ENCODE measurements at regions not wholly inside any gene's neighbourhood (a gene's known extent, or its start where the extent isn't known, plus 50 kb on each side); places are given as distances from the start of the nearest gene placed in this dataset.

GRCh38 chr6:24009319-24009718 lies 116.7 kb upstream of the NRSN1 start:
- Mint-ChIP-seq H3K4me1 (no peaks in the 10 kb centered on the region), H3K9me3 (peaks cover 8% of the 10 kb centered on the region), H3K27ac (no peak overlapping the region), H3K27me3 (no peaks in the 10 kb centered on the region), H3K4me3 (no peak overlapping the region), H3K36me3 (no peaks in the 10 kb centered on the region)
- ATAC-seq = no peak

GRCh38 chr6:24010133-24010532 lies 115.9 kb upstream of the NRSN1 start:
- Mint-ChIP-seq H3K4me1 (no peaks in the 10 kb centered on the region), H3K27me3 (no peaks in the 10 kb centered on the region), H3K9me3 (peaks cover 9% of the 10 kb centered on the region), H3K4me3 (no peak overlapping the region), H3K36me3 (no peaks in the 10 kb centered on the region), H3K27ac (no peak overlapping the region)
- ATAC-seq = no peak

- H3K4me3 Mint-ChIP-seq = no peak overlapping the region
- H3K4me1 Mint-ChIP-seq = no peaks in the 10 kb centered on the region
- ATAC-seq = no peak
- no peaks in the 10 kb centered on the region for H3K36me3 Mint-ChIP-seq
- no peaks in the 10 kb centered on the region for H3K27me3 Mint-ChIP-seq
- H3K27ac Mint-ChIP-seq = no peak overlapping the region
- H3K9me3 Mint-ChIP-seq = peaks cover 14% of the 10 kb centered on the region
Measured at GRCh38 chr6:24016286-24016685, 109.7 kb upstream of the NRSN1 start.

- no peaks in the 10 kb centered on the region for H3K36me3 Mint-ChIP-seq
- ATAC-seq = no peak
Measured at GRCh38 chr6:24016857-24017256, 109.2 kb upstream of the NRSN1 start.

GRCh38 chr6:24019393-24019792 lies 106.6 kb upstream of the NRSN1 start:
- Mint-ChIP-seq H3K36me3 (no peaks in the 10 kb centered on the region), H3K4me1 (no peaks in the 10 kb centered on the region)
- no peak for ATAC-seq

More at GRCh38 chr6:24016857-24017256, 109.2 kb upstream of the NRSN1 start:
- Mint-ChIP-seq H3K27ac (no peak overlapping the region), H3K9me3 (peaks cover 14% of the 10 kb centered on the region), H3K27me3 (no peaks in the 10 kb centered on the region), H3K4me3 (no peak overlapping the region), H3K4me1 (no peaks in the 10 kb centered on the region)

GRCh38 chr6:24019830-24020229 lies 106.2 kb upstream of the NRSN1 start:
- Mint-ChIP-seq H3K4me1 (no peaks in the 10 kb centered on the region), H3K36me3 (no peaks in the 10 kb centered on the region), H3K4me3 (no peak overlapping the region), H3K27ac (no peak overlapping the region), H3K9me3 (peaks cover 6% of the 10 kb centered on the region), H3K27me3 (no peaks in the 10 kb centered on the region)
- no peak for ATAC-seq

More at GRCh38 chr6:24019393-24019792, 106.6 kb upstream of the NRSN1 start:
- no peak overlapping the region for H3K4me3 Mint-ChIP-seq
- no peak overlapping the region for H3K27ac Mint-ChIP-seq
- no peaks in the 10 kb centered on the region for H3K27me3 Mint-ChIP-seq
- peaks cover 6% of the 10 kb centered on the region for H3K9me3 Mint-ChIP-seq

GRCh38 chr6:24026050-24026449 lies 100.0 kb upstream of the NRSN1 start:
- H3K4me3 Mint-ChIP-seq = no peak overlapping the region
- ATAC-seq = no peak
- H3K9me3 Mint-ChIP-seq = peaks cover 20% of the 10 kb centered on the region
- H3K27ac Mint-ChIP-seq = no peak overlapping the region
- no peaks in the 10 kb centered on the region for H3K4me1 Mint-ChIP-seq
- H3K27me3 Mint-ChIP-seq = no peaks in the 10 kb centered on the region
- no peaks in the 10 kb centered on the region for H3K36me3 Mint-ChIP-seq

GRCh38 chr6:24031496-24031895 lies 94.5 kb upstream of the NRSN1 start:
- no peaks in the 10 kb centered on the region for H3K4me1 Mint-ChIP-seq
- H3K4me3 Mint-ChIP-seq = no peak overlapping the region
- ATAC-seq = no peak
- H3K27ac Mint-ChIP-seq = no peak overlapping the region
- no peaks in the 10 kb centered on the region for H3K36me3 Mint-ChIP-seq
- H3K27me3 Mint-ChIP-seq = no peaks in the 10 kb centered on the region
- H3K9me3 Mint-ChIP-seq = peaks cover 32% of the 10 kb centered on the region

GRCh38 chr6:24032896-24033688 lies 92.9 kb upstream of the NRSN1 start:
- H3K27me3 Mint-ChIP-seq = no peaks in the 10 kb centered on the region
- ATAC-seq = no peak
- H3K9me3 Mint-ChIP-seq = peaks cover 29% of the 10 kb centered on the region
- H3K36me3 Mint-ChIP-seq = no peaks in the 10 kb centered on the region
- no peaks in the 10 kb centered on the region for H3K4me1 Mint-ChIP-seq
- no peak overlapping the region for H3K27ac Mint-ChIP-seq
- no peak overlapping the region for H3K4me3 Mint-ChIP-seq

- Mint-ChIP-seq H3K4me3 (no peak overlapping the region), H3K36me3 (no peaks in the 10 kb centered on the region), H3K27me3 (no peaks in the 10 kb centered on the region), H3K9me3 (peaks cover 13% of the 10 kb centered on the region), H3K27ac (no peak overlapping the region), H3K4me1 (no peaks in the 10 kb centered on the region)
- no peak for ATAC-seq
Measured at GRCh38 chr6:24043848-24044247, 82.2 kb upstream of the NRSN1 start.

- Mint-ChIP-seq H3K36me3 (no peaks in the 10 kb centered on the region), H3K27me3 (no peaks in the 10 kb centered on the region), H3K27ac (no peak overlapping the region), H3K9me3 (no peaks in the 10 kb centered on the region), H3K4me3 (no peak overlapping the region), H3K4me1 (no peaks in the 10 kb centered on the region)
- ATAC-seq = no peak
Measured at GRCh38 chr6:24051942-24052589, 73.9 kb upstream of the NRSN1 start.

GRCh38 chr6:24052590-24052961 lies 73.4 kb upstream of the NRSN1 start:
- no peaks in the 10 kb centered on the region for H3K27me3 Mint-ChIP-seq
- no peak for ATAC-seq
- no peak overlapping the region for H3K4me3 Mint-ChIP-seq
- no peaks in the 10 kb centered on the region for H3K9me3 Mint-ChIP-seq
- H3K36me3 Mint-ChIP-seq = no peaks in the 10 kb centered on the region
- no peaks in the 10 kb centered on the region for H3K4me1 Mint-ChIP-seq
- H3K27ac Mint-ChIP-seq = no peak overlapping the region

- Mint-ChIP-seq H3K4me1 (no peaks in the 10 kb centered on the region), H3K36me3 (no peaks in the 10 kb centered on the region), H3K27me3 (no peaks in the 10 kb centered on the region), H3K4me3 (no peak overlapping the region), H3K27ac (no peak overlapping the region), H3K9me3 (no peaks in the 10 kb centered on the region)
- no peak for ATAC-seq
Measured at GRCh38 chr6:24053057-24053456, 73.0 kb upstream of the NRSN1 start.

GRCh38 chr6:24054388-24054787 lies 71.6 kb upstream of the NRSN1 start:
- H3K27ac Mint-ChIP-seq = no peak overlapping the region
- no peak overlapping the region for H3K4me3 Mint-ChIP-seq
- no peaks in the 10 kb centered on the region for H3K36me3 Mint-ChIP-seq
- H3K27me3 Mint-ChIP-seq = no peaks in the 10 kb centered on the region
- ATAC-seq = no peak
- no peaks in the 10 kb centered on the region for H3K4me1 Mint-ChIP-seq
- H3K9me3 Mint-ChIP-seq = no peaks in the 10 kb centered on the region

- Mint-ChIP-seq H3K36me3 (no peaks in the 10 kb centered on the region), H3K27me3 (no peaks in the 10 kb centered on the region), H3K27ac (no peak overlapping the region), H3K9me3 (no peaks in the 10 kb centered on the region), H3K4me1 (no peaks in the 10 kb centered on the region), H3K4me3 (no peak overlapping the region)
- no peak for ATAC-seq
Measured at GRCh38 chr6:24056567-24056966, 69.4 kb upstream of the NRSN1 start.

GRCh38 chr6:24057030-24057429 lies 69.0 kb upstream of the NRSN1 start:
- H3K27ac Mint-ChIP-seq = no peak overlapping the region
- H3K9me3 Mint-ChIP-seq = no peaks in the 10 kb centered on the region
- H3K27me3 Mint-ChIP-seq = no peaks in the 10 kb centered on the region
- no peaks in the 10 kb centered on the region for H3K4me1 Mint-ChIP-seq
- ATAC-seq = no peak
- no peak overlapping the region for H3K4me3 Mint-ChIP-seq
- H3K36me3 Mint-ChIP-seq = no peaks in the 10 kb centered on the region
